ENCODE measurements at regions not wholly inside any gene's neighbourhood (a gene's known extent, or its start where the extent isn't known, plus 50 kb on each side); places are given as distances from the start of the nearest gene placed in this dataset.

DNA sequence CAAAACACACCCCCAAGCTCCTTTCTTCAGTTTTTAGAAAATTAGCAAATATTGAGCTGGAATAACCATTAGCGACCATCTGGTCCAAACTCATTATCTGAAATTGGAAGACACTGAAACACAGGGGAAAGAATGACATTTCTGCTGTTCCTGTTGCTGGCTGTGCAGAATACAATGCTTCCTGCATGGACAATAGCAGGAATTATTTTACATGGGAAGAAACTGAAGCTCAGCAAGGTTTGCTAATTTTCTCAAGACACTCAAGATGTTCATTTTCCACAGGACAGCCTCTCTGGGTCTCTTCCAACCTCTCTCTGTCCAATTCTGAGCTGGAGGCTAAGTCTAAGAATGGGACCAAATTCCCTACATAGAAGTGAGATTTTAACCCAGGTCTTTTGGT lies 81.9 kb upstream of the TNS3 start:
- TF ChIP-seq POLR2AphosphoS5 (IDR thresholded peaks at IDR 0.05; ENCODE audit: low read depth) (no peak), GABPA (IDR thresholded peaks at IDR 0.05; ENCODE audit: low read depth) (no peak), SPI1 (IDR thresholded peaks at IDR 0.05; ENCODE audit: borderline replicate concordance, low read depth) (no peak)
- TF ChIP-seq, protein P1, sequence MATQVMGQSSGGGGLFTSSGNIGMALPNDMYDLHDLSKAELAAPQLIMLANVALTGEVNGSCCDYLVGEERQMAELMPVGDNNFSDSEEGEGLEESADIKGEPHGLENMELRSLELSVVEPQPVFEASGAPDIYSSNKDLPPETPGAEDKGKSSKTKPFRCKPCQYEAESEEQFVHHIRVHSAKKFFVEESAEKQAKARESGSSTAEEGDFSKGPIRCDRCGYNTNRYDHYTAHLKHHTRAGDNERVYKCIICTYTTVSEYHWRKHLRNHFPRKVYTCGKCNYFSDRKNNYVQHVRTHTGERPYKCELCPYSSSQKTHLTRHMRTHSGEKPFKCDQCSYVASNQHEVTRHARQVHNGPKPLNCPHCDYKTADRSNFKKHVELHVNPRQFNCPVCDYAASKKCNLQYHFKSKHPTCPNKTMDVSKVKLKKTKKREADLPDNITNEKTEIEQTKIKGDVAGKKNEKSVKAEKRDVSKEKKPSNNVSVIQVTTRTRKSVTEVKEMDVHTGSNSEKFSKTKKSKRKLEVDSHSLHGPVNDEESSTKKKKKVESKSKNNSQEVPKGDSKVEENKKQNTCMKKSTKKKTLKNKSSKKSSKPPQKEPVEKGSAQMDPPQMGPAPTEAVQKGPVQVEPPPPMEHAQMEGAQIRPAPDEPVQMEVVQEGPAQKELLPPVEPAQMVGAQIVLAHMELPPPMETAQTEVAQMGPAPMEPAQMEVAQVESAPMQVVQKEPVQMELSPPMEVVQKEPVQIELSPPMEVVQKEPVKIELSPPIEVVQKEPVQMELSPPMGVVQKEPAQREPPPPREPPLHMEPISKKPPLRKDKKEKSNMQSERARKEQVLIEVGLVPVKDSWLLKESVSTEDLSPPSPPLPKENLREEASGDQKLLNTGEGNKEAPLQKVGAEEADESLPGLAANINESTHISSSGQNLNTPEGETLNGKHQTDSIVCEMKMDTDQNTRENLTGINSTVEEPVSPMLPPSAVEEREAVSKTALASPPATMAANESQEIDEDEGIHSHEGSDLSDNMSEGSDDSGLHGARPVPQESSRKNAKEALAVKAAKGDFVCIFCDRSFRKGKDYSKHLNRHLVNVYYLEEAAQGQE (IDR thresholded peaks at IDR 0.05; ENCODE audit: insufficient replicate concordance, low read depth) = no peak
- TF ChIP-seq, protein P2, sequence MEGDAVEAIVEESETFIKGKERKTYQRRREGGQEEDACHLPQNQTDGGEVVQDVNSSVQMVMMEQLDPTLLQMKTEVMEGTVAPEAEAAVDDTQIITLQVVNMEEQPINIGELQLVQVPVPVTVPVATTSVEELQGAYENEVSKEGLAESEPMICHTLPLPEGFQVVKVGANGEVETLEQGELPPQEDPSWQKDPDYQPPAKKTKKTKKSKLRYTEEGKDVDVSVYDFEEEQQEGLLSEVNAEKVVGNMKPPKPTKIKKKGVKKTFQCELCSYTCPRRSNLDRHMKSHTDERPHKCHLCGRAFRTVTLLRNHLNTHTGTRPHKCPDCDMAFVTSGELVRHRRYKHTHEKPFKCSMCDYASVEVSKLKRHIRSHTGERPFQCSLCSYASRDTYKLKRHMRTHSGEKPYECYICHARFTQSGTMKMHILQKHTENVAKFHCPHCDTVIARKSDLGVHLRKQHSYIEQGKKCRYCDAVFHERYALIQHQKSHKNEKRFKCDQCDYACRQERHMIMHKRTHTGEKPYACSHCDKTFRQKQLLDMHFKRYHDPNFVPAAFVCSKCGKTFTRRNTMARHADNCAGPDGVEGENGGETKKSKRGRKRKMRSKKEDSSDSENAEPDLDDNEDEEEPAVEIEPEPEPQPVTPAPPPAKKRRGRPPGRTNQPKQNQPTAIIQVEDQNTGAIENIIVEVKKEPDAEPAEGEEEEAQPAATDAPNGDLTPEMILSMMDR (IDR thresholded peaks at IDR 0.05; ENCODE audit: insufficient read depth, low read length) = no peak
- Histone ChIP-seq H3K4me3 (replicated peaks; ENCODE audit: insufficient read depth, low read length) (no peak overlapping the region), H3K27me3 (ENCODE audit: insufficient read depth, poor library complexity, severe bottlenecking) (no peaks in the 10 kb centered on the region), H3K27ac (replicated peaks) (no peak overlapping the region)
- DNase-seq (ENCODE audit: low read depth in 1 of 2, low spot score in 1 of 2) = no peak

DNA sequence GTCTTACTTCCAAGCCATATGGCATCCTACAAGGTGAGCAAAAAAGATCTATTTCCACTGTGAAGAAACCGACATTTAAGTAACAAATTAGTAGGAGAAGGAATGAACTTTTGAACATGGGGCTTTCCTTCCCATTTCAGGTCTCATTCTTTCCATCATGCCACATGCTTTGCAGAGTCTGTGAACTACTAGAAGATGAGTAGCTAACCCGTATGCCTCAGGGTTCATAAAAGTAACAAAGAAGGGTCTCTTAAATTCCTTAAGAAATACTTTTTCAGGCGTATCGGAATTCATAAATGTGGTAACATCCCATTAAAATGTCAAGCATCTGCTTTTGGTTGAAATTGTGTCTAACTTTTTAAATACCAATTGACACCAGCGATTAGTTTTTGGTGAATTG lies 81.3 kb upstream of the TNS3 start:
- H3K27ac ChIP-seq (replicated peaks) = no peak overlapping the region
- no peak for DNase-seq (ENCODE audit: low read depth in 1 of 2, low spot score in 1 of 2)
- H3K27me3 ChIP-seq (ENCODE audit: insufficient read depth, poor library complexity, severe bottlenecking) = no peaks in the 10 kb centered on the region
- TF ChIP-seq, protein P1 (IDR thresholded peaks at IDR 0.05; ENCODE audit: insufficient replicate concordance, low read depth) = no peak
- TF ChIP-seq SPI1 (IDR thresholded peaks at IDR 0.05; ENCODE audit: borderline replicate concordance, low read depth) (no peak), POLR2AphosphoS5 (IDR thresholded peaks at IDR 0.05; ENCODE audit: low read depth) (no peak), GABPA (IDR thresholded peaks at IDR 0.05; ENCODE audit: low read depth) (no peak)
- TF ChIP-seq, protein P2 (IDR thresholded peaks at IDR 0.05; ENCODE audit: insufficient read depth, low read length) = no peak
- H3K4me3 ChIP-seq (replicated peaks; ENCODE audit: insufficient read depth, low read length) = no peak overlapping the region

DNA sequence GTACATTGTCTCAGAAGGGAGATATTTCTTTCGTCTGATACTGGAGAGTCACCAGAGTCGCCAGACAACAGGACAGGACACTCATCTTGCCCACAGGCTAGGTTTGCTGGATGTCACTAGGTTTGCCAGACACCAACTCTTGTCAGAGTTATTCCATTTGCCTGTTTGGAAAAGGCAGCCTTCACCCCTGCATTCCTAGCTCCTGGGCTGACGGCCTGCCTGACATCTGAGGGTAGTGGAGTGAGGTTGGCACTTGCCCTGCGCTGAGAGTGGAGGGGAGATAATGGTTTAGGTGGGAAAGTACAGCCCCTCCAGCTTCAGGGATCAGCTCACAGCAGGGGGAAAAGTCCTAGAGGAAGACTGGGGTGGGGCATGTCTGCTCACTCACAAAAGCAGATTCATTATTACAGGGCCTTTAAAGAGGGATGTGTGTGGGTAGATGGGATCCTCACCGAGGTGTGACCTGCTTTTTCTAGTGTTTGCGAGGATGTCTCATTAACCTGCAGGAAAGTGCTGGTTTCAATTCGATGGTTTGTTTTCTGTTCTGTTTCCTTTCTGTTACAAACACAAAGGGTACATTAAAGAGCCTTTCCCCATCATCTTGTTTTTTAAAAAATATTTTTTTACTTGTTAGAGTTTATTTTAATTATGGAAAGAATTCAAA lies 79.3 kb upstream of the TNS3 start:
- Histone ChIP-seq H3K4me3 (replicated peaks; ENCODE audit: insufficient read depth, low read length) (no peak overlapping the region), H3K27ac (replicated peaks) (no peak overlapping the region), H3K27me3 (ENCODE audit: insufficient read depth, poor library complexity, severe bottlenecking) (no peaks in the 10 kb centered on the region)
- TF ChIP-seq SPI1 (IDR thresholded peaks at IDR 0.05; ENCODE audit: borderline replicate concordance, low read depth) (no peak), POLR2AphosphoS5 (IDR thresholded peaks at IDR 0.05; ENCODE audit: low read depth) (no peak), GABPA (IDR thresholded peaks at IDR 0.05; ENCODE audit: low read depth) (no peak)
- TF ChIP-seq, protein P1 (IDR thresholded peaks at IDR 0.05; ENCODE audit: insufficient replicate concordance, low read depth) = no peak
- TF ChIP-seq, protein P2 (IDR thresholded peaks at IDR 0.05; ENCODE audit: insufficient read depth, low read length) = no peak
- DNase-seq (ENCODE audit: low read depth in 1 of 2, low spot score in 1 of 2) = no peak

Measured in HL-60 (cell line).